ENCODE measurements at regions not wholly inside any gene's neighbourhood (a gene's known extent, or its start where the extent isn't known, plus 50 kb on each side); places are given as distances from the start of the nearest gene placed in this dataset.

DNA sequence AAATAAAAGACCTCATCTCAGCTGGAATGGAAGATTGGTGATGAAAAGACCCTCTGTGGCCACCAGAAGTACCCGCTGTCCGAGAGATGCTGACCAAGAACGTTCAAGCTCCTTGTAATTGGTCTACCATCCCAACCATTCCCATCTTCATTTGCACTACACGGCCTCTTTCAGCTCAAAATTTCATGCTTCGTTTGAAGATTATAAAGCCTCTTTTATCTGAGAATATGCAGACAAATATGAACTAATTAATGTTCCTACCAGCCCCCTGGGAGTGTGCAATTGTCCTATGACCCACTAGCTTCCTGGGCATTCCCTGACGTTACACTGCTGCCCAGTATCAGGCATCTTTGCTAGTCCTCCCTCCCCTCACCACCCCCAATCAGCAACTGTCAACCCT lies 583.7 kb downstream of the MID1IP1 start:
- no peak overlapping the region for H3K9ac ChIP-seq (ENCODE audit: low read length)
- H4K20me1 ChIP-seq (ENCODE audit: low read depth, low read length) = no peaks in the 10 kb centered on the region
- no peak overlapping the region for H3K27ac ChIP-seq (ENCODE audit: low read depth, low read length)
- H3K27me3 ChIP-seq (ENCODE audit: low read length) = no peaks in the 10 kb centered on the region
- TF ChIP-seq, protein P1, sequence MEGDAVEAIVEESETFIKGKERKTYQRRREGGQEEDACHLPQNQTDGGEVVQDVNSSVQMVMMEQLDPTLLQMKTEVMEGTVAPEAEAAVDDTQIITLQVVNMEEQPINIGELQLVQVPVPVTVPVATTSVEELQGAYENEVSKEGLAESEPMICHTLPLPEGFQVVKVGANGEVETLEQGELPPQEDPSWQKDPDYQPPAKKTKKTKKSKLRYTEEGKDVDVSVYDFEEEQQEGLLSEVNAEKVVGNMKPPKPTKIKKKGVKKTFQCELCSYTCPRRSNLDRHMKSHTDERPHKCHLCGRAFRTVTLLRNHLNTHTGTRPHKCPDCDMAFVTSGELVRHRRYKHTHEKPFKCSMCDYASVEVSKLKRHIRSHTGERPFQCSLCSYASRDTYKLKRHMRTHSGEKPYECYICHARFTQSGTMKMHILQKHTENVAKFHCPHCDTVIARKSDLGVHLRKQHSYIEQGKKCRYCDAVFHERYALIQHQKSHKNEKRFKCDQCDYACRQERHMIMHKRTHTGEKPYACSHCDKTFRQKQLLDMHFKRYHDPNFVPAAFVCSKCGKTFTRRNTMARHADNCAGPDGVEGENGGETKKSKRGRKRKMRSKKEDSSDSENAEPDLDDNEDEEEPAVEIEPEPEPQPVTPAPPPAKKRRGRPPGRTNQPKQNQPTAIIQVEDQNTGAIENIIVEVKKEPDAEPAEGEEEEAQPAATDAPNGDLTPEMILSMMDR (IDR thresholded peaks at IDR 0.05; ENCODE audit: insufficient read depth, low read length, poor library complexity, severe bottlenecking) = no peak
- TF ChIP-seq EZH2phosphoT487 (conservative IDR thresholded peaks at IDR 0.05; ENCODE audit: low read length) = no peak
- no peaks in the 10 kb centered on the region for H3F3A ChIP-seq (ENCODE audit: insufficient read depth)
- H3K79me2 ChIP-seq (ENCODE audit: insufficient read depth, low read length) = no peaks in the 10 kb centered on the region
- no peak overlapping the region for H3K4me3 ChIP-seq (ENCODE audit: insufficient read depth, low read length, poor library complexity, severe bottlenecking)
- H3K9me2 ChIP-seq (replicated peaks; ENCODE audit: insufficient read depth, low read length) = no peaks in the 10 kb centered on the region
- no peaks in the 10 kb centered on the region for H3K36me3 ChIP-seq (ENCODE audit: low read length)
- no peak overlapping the region for H3K4me2 ChIP-seq (ENCODE audit: low read depth, low read length, poor library complexity, severe bottlenecking)
- no peaks in the 10 kb centered on the region for H3K9me3 ChIP-seq (ENCODE audit: insufficient read depth, low read length)
- H2AFZ ChIP-seq (ENCODE audit: low read depth, low read length, severe bottlenecking) = no peak overlapping the region

DNA sequence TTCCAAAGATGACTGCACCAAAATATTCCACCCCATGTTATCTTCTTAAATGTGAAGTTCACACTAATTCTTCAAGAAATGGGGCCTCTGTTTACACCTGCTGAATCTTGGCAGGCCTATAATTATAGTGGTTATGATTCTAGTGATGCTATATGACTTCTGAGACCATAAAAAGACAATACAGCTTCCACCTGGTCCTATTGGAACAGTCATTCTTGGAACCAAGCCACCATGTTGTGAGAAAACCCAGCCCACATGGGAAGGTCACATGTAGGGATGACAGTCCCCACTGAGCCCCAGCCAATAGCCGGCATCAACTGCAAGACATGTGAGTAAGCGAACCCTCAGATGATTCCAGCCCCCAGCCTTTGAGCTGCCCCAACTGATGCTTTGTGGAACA lies 587.5 kb downstream of the MID1IP1 start:
- Histone ChIP-seq H3K27me3 (ENCODE audit: low read length) (no peaks in the 10 kb centered on the region), H3K36me3 (ENCODE audit: low read length) (no peaks in the 10 kb centered on the region), H3K9ac (ENCODE audit: low read length) (no peak overlapping the region), H3K9me2 (replicated peaks; ENCODE audit: insufficient read depth, low read length) (no peaks in the 10 kb centered on the region), H3K27ac (ENCODE audit: low read depth, low read length) (no peak overlapping the region), H3K9me3 (ENCODE audit: insufficient read depth, low read length) (no peaks in the 10 kb centered on the region), H3K4me2 (ENCODE audit: low read depth, low read length, poor library complexity, severe bottlenecking) (no peak overlapping the region), H3F3A (ENCODE audit: insufficient read depth) (no peaks in the 10 kb centered on the region), H2AFZ (ENCODE audit: low read depth, low read length, severe bottlenecking) (no peak overlapping the region), H4K20me1 (ENCODE audit: low read depth, low read length) (no peaks in the 10 kb centered on the region), H3K4me3 (ENCODE audit: insufficient read depth, low read length, poor library complexity, severe bottlenecking) (no peak overlapping the region), H3K79me2 (ENCODE audit: insufficient read depth, low read length) (no peaks in the 10 kb centered on the region)
- no peak for TF ChIP-seq EZH2phosphoT487 (conservative IDR thresholded peaks at IDR 0.05; ENCODE audit: low read length)
- TF ChIP-seq, protein P1 (IDR thresholded peaks at IDR 0.05; ENCODE audit: insufficient read depth, low read length, poor library complexity, severe bottlenecking) = no peak

DNA sequence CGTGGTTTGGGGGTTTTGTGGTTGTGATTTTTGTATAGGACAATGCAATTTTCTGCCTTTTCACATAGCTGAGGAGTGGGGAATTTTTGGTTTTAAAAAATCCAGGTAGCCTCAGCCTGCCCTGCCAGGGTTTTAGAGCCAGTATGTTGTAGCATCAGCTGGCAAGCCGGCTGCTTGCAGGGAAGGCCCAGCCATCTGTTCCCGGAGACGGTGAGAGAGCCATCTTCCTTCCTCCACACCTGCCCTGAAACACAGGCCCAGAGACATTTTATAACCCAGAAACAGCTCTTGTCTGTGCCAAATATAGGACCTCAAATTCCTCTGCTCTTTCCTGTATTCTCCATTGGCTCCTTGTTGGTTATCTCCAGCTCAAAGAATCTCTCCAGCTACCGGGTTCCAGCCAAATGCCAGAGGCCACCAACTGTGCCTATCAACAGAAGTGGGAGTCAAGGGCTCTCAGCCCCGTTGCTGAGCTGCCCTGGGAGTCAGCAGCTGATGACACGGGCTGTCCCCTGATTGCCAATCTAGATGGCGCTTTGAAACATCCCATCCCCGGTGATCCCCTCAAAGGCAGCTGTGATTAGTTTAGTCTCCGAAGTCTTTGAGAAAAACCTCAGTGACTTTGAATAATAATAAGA lies 595.2 kb downstream of the MID1IP1 start:
- H3F3A ChIP-seq (ENCODE audit: insufficient read depth) = no peaks in the 10 kb centered on the region
- H3K9me2 ChIP-seq (replicated peaks; ENCODE audit: insufficient read depth, low read length) = no peaks in the 10 kb centered on the region
- no peak overlapping the region for H2AFZ ChIP-seq (ENCODE audit: low read depth, low read length, severe bottlenecking)
- H3K27ac ChIP-seq (ENCODE audit: low read depth, low read length) = no peak overlapping the region
- no peak overlapping the region for H3K4me3 ChIP-seq (ENCODE audit: insufficient read depth, low read length, poor library complexity, severe bottlenecking)
- H3K9ac ChIP-seq (ENCODE audit: low read length) = no peak overlapping the region
- H3K4me2 ChIP-seq (ENCODE audit: low read depth, low read length, poor library complexity, severe bottlenecking) = no peak overlapping the region
- no peaks in the 10 kb centered on the region for H3K36me3 ChIP-seq (ENCODE audit: low read length)
- H3K27me3 ChIP-seq (ENCODE audit: low read length) = no peaks in the 10 kb centered on the region
- no peaks in the 10 kb centered on the region for H3K9me3 ChIP-seq (ENCODE audit: insufficient read depth, low read length)
- no peaks in the 10 kb centered on the region for H4K20me1 ChIP-seq (ENCODE audit: low read depth, low read length)
- TF ChIP-seq, protein P1 (IDR thresholded peaks at IDR 0.05; ENCODE audit: insufficient read depth, low read length, poor library complexity, severe bottlenecking) = no peak
- no peak for TF ChIP-seq EZH2phosphoT487 (conservative IDR thresholded peaks at IDR 0.05; ENCODE audit: low read length)
- no peaks in the 10 kb centered on the region for H3K79me2 ChIP-seq (ENCODE audit: insufficient read depth, low read length)
